Muscle of arm (tissue), 1 donor: ENCODE measurements at regions not wholly inside any gene's neighbourhood (a gene's known extent, or its start where the extent isn't known, plus 50 kb on each side); places are given as distances from the start of the nearest gene placed in this dataset.
A peak's percentile ranks its signal among the peaks of the same experiment; 100 is the strongest.
"Not testable (repeated sequence)": the region's sequence is repeated elsewhere in the genome, so short reads cannot be mapped to it uniquely, and the experiment has no call there.

Experiments used
- DNase-seq: peaks from one replicate; pipeline ENCODE4 v3.0.0-alpha.2; 2013

DNA sequence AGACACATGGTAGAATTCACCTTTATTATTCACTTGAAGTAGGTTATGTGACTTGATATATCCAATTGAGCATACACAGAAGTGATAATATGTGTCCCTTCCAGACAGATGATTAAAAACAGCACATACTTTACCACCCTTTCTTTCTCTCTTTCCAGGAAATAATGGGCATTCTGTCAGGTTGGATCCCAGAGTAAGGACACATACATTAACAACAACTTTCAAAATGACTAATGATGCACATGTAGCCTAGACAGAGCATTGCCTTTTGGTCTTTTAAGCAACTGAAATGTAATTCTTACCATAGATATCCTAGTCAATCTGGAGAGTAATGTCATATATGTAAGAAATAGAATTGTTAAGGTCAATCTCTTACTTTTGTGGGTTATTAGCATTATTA lies 1748.7 kb downstream of the EFNA5 start:
- no peak for DNase-seq

DNA sequence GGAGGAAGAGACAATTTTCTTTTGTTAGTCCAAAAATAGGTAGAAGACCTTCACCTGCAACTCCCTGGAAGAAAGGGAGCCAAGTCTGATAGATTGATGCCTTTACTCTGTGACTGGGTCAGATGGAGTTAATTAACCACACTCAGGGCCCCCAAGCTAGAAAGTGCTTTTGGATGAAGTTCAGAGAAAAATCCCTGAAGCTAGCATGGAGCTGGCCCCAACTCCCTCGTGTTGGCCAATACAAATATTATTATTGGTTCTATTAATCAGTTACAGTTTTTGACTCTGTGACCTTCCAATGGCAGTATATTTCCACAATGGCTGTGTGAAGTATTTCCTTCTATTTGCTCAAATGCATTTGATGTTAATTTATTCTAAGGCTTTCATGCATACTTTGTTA lies 1753.5 kb downstream of the EFNA5 start:
- no peak for DNase-seq

DNA sequence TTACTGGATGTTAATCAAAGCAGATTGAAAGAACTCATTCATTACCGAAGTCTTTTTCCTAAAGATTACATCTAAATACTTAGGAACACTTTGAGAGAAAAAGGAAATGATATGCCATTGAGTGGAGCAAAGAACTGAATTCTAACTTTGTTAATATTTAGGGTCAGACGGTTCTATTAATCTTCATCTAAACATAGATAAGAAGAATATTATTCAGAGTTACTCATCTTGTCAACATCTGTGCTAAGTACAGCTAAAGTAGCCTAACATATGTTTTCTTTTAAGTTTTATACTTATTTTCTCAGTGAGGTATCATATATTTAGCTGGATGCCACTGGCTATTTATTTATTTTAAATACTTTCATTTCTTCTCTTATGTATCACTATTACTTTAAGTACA lies 1763.7 kb downstream of the EFNA5 start:
- no peak for DNase-seq

DNA sequence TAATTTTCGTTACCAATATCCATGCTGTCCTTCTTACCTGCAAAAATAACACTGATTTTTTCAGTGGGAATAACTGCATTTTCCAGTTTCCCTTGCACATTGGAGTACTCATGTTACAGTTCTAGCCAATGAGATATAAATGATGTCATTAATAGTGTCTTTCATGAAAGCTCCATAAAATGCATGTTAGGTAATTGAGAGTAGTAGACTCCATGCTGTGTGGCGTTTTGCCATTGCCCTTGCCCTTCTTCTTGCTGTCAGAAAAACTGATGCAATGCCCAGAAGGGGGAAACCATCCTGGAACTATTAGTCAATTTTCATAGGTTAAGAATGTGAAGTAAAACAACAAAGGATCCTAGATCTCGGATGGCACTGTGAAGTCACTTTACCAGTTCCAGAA lies 1765.3 kb downstream of the EFNA5 start:
- no peak for DNase-seq

GRCh38 chr5:105903069-105903468 lies 1767.7 kb downstream of the EFNA5 start:
- no peak for DNase-seq

DNA sequence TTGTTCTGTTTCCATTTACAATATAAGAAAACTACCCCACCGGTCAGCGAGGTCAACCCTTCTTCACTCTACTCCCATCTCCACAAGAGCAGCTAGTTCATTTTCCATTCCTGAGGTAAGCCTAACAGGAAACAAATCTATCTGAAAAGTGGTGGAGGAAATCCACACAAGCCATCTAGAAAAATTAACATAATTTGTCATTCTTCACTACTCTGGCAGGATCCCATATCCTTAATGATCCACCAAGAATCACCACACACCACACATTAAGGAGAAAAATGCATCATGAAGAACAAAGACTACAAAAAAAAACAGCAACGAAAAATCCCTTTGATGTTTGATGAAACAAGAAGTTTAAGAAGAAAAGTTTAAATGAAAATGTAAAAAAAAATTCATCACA lies 1771.0 kb downstream of the EFNA5 start:
- no peak for DNase-seq

DNA sequence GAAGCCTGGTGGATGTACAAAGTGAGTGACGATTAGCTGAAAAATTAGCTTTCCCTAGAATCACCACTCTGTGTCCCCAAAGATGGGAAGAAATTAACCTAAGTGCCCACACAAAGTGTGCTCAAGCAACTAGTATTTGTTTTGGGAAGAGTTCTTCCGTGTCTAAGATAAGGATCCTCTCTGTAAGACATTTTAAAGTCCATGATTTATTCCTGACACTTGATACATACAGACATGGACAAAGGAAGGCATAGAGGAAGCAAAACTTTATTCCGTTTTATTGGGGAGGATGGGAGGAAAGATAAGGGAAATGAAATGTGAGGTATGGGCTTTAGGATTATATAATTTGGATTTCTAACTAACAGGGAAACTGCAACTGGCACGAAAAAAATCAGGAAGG lies 1772.6 kb downstream of the EFNA5 start:
- no peak for DNase-seq

- no peak for DNase-seq
These were observed 1785.5 kb downstream of the EFNA5 start for GRCh38 chr5:105885266-105885665.

- DNase-seq, result no peak
These were observed 1787.7 kb downstream of the EFNA5 start for GRCh38 chr5:105882956-105883481.

DNA sequence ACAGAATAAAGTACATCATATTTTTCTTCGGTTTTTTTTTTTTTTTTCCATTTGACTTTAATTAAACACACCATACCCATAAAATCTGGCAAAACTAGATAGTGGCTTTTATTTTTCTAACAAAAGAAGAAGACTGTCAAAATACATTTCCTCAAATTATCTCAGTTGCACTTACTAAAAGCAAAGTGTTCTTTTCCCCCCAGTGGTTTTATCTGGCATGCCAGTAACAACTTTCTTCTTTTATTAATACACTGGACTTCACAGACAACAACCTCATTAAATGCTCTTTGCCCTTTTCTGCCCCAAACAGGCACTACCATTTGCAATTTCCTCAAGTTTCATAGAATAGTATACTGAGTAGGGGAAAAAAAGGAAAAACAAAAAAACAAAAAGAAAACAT lies 1792.3 kb downstream of the EFNA5 start:
- DNase-seq, result no peak

DNA sequence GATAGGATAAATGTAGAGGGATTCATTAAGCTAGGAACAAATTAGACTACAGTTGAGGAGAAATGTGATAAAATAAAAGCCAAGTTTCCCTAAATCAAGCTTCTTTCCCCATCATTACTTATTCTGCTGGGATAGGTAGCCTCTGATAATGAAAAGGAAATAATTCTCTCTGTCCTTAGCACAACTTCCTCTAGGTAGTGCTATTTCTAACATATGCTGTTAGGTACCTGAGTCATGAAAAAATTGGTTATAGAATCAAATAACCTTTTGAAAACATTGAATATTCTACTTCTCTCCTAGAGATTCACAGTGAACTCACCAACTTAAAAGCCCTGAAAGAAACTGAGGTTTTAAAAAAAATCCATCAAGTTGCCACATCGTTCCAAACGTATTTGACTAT lies 1793.1 kb downstream of the EFNA5 start:
- DNase-seq, result no peak

DNA sequence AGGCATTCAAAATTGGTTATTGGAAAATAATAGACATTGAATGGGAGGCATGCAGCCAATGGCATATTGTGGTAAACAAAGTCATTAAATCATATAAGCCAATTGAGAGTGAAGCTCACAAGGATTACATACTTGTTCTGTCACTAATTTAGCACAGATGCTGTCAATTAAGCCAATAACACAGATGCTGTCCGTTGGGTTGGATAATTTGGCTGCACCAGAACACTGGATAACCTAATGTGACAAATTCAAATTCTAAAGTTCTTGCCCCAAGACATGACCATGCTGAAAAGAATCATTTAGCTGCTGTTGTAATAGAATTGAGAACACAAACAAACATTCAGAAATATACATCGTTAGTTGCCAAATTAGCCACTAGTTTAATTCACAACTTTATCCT lies 1796.4 kb downstream of the EFNA5 start:
- DNase-seq, result no peak

DNA sequence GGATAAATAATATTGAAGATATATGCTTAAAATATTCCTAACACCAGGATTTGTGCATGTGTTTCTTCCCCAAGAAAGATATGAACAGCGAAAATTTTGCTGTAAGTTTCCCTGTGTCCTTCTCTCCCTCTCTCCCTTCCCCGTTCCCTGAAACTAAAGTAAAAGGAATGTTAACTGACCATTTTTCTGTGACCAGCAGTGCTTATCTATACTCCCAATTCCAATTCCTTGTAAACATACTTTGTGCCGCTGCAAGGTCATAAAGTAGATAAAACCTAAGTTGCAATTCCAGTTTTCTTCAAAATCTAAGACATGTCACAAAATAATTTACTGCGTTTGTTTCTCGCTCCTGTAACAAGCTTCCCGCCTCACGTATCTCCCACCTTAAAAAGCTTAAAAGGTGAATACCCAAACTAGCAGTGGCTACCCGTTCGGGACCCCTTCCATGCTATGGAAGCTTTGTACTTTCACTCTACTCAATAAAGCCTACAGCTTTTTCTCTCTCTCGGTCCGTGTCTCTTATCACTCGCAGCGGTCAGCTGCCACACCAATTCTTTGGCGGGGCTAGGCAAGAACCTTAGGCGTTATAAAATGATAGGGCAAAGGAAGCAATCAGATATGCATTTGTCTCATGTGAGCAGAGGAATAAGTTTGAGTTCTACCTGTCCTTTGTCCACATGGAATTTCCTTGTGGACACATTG lies 1798.0 kb downstream of the EFNA5 start:
- no peak for DNase-seq

DNA sequence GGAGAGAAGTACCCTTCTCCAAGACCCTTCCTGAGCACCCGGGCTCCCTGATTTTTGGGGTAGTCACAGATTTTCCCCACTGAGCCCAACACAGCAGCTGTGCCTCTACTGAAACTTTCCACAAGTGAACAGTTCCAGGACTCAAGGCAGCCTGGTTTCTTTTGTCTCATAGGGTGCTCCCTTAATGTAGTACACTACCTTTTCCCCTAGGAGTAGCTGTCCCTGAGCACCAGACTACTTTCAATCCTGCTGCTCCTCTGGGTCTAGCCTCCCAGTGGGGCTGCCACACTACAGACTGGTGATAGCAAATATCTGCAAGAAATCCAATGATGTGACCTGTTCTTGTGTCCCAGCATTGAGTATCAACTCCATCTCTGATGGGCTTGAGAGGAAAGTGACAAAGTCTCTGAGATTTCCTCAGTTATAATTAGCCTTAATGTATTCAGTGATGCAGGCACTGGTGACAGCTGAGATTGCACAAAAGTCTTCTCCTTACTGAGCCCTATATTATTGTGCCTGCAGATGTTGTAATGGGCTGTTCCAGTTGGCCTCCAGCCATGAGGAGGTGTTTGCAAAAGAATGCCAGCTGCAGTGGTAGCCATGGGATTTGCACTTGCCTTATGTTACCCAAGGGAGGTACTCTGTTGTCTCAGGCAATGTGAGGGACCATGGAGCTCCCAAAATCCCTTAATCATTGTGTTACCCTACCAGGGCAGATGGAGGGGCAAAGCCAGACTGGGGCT lies 1802.5 kb downstream of the EFNA5 start:
- DNase-seq, result no peak

DNA sequence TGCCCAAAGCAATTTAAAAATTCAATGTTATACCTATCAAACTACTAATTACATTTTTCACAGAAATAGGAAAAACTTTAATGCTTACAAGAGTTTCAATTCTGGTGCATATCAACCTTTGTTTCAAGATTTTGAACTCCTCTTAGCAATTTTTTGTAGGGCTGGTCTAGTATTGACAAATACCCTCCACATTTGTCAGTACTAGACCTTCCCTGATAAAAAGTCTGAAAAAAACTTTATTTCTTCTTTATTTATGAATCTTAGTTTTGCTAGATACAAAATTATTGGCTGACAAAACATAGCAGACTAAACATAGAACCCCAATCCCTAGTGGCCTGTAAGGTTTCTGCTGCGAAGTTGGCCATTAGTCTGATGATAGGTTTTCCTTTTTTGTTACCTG lies 1804.9 kb downstream of the EFNA5 start:
- DNase-seq, result no peak

DNA sequence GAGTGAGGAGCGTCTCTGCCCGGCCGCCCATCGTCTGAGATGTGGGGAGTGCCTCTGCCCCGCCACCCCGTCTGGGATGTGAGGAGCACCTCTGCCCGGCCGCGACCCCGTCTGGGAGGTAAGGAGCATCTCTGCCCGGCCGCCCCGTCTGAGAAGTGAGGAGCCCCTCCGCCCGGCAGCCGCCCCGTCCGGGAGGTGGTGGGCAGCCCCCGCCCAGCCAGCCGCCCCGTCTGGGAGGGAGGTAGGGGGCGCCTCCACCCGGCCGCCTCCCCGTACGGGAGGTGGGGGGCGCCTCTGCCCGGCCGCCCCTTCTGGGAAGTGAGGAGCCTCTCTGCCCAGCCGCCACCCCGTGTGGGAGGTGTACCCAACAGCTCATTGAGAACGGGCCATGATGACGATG lies 1811.4 kb downstream of the EFNA5 start:
- DNase-seq, result not testable (repeated sequence)

DNA sequence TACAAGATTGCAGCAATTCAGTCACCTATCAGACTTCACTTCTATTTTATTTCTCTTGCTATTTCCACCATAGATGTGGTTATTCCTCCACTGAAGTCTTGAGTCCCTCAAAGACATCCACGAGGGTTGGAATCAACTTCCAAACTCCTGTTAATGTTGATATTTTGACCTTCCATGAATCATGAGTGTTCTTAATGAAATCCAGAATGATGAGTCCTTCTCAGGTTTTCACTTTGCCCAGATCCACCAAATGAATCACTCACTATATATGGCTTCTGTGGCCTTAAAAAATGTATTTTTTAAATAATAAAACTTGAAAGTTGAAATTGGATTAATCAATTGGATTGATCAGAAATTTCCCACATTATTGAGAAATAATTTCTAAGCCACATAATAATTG lies 1821.0 kb downstream of the EFNA5 start:
- no peak for DNase-seq

GRCh38 chr5:105840800-105841199 lies 1829.9 kb downstream of the EFNA5 start:
- no peak for DNase-seq

- DNase-seq, result no peak
These were observed 1833.8 kb downstream of the EFNA5 start for GRCh38 chr5:105836887-105837286.

- peak; percentile 26 for DNase-seq
These were observed 1834.5 kb downstream of the EFNA5 start for GRCh38 chr5:105836268-105836667.

DNA sequence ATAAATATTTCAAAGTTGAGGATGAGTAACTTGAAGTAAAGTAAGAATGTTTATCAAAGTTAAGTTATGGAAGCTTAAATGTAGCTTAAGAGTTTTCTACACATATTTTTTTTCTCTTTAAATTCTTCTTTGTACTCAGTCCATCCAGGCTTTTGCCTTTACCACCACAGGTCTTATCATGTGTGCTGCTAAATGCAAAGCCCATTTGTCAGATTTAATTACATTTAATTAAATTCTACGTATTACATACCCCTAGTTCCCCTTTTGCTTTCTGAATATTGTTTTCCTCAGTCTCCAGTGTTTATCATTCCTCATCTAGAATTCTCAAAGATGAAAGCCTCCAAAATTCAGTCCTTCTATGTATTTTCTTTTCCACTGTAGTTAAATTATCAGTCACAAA lies 1841.9 kb downstream of the EFNA5 start:
- DNase-seq, result no peak

DNA sequence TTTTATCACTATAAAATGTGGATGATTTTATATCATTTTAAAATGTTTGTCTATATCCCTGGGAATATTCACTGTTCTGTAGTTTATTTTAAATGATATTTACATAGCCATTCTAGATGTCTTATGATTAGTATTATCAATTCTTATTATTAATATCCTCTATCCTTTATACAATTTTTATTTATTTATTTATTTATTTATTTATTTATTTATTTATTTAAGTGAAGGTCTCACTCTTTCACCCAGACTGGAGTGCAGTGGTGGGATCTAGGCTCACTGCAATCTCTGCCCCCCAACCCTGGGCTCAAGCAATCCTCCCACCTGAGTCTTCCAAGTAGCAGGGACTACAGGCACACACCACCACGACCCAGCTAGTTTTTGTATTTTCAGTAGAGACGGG lies 1848.9 kb downstream of the EFNA5 start:
- no peak for DNase-seq

DNA sequence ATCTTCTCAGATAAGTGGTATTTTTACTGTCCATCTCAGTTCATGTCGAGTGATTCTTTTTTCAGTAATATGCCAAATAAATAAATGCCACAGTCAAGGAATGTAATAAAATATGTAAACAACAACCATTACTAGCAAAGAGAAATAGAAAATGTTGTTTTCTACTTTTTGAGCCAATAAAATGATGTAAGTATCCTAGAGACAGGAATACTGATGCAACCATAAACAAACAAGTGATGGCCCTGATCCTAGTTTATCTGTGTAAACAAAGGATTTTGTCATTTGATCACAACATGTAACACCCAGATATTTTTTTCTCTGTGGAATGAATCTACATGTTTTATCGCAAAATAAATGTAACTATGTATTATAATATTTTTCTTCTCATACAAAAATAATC lies 1852.8 kb downstream of the EFNA5 start:
- DNase-seq, result no peak

DNA sequence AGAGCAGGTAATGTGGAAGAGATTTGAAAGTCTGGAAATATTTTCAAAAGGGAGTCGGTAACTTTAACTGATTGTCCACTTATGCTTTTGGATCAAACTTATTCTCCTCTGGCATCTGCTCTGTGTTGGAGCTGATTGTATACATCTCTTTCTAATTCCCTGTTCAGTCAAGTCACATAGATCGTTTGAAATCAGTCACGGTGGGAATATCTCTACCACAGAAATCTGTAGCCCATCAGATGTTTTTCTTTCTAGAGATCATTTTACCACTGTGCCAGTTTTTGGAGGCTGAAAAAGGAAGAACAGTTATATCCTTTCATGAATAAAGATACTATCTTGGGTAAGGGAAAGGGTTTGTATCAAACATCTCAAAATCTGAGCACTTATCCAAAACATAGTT lies 1853.3 kb downstream of the EFNA5 start:
- no peak for DNase-seq
